ENCODE measurements at regions not wholly inside any gene's neighbourhood (a gene's known extent, or its start where the extent isn't known, plus 50 kb on each side); places are given as distances from the start of the nearest gene placed in this dataset.

DNA sequence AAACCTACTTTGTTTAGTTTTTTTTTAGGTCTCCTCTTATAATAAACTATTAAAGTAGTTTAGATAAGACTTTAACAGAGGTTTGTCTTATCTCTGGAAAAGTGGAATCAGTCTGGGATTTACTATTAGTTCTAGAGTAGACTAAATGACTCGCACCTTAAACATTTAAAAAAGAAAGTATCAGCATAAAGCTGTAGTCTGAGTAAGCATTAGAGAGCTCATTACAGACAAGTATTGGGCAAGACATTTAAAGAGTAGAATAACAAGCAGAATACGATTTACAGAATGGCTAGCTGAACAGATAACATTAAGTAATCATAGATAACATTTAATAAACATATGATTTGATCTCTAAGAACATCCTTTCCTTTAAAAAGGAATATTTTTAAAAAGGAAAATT is 226.0 kb upstream of the DMAC1 start:
- peak; percentile 44; the same call in 1 of the 3 replicates for ATAC-seq
- TF ChIP-seq ISL1 (CRISPR knock-in tag; IDR thresholded peaks at IDR 0.05) (peak; percentile 48), TOX (CRISPR knock-in tag; IDR thresholded peaks at IDR 0.05; ENCODE audit: borderline replicate concordance) (no peak)
- TF ChIP-seq, protein P1, sequence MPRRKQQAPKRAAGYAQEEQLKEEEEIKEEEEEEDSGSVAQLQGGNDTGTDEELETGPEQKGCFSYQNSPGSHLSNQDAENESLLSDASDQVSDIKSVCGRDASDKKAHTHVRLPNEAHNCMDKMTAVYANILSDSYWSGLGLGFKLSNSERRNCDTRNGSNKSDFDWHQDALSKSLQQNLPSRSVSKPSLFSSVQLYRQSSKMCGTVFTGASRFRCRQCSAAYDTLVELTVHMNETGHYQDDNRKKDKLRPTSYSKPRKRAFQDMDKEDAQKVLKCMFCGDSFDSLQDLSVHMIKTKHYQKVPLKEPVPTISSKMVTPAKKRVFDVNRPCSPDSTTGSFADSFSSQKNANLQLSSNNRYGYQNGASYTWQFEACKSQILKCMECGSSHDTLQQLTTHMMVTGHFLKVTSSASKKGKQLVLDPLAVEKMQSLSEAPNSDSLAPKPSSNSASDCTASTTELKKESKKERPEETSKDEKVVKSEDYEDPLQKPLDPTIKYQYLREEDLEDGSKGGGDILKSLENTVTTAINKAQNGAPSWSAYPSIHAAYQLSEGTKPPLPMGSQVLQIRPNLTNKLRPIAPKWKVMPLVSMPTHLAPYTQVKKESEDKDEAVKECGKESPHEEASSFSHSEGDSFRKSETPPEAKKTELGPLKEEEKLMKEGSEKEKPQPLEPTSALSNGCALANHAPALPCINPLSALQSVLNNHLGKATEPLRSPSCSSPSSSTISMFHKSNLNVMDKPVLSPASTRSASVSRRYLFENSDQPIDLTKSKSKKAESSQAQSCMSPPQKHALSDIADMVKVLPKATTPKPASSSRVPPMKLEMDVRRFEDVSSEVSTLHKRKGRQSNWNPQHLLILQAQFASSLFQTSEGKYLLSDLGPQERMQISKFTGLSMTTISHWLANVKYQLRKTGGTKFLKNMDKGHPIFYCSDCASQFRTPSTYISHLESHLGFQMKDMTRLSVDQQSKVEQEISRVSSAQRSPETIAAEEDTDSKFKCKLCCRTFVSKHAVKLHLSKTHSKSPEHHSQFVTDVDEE (CRISPR knock-in tag; IDR thresholded peaks at IDR 0.05) = no peak

DNA sequence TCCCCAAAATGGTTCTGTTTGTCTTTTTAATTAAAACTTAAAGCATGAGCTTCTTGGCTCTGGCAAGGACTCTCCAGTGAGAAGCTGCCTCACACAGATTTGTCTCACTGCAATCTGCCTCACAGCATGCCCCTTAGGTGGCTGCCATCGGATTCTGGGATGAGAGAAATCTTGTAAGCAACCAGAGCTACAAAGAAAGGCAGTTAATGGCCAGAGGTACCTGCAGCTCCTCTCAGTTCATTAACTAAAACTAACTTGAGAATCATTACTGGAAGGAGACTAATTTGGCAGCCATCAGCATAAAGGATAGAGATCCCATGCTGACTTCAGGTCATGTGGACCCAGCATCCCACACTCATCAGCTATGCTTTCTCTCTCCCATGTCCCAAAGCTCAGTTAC is 220.6 kb upstream of the DMAC1 start:
- no peak for ATAC-seq
- no peak for TF ChIP-seq ZC3H10 (CRISPR knock-in tag; IDR thresholded peaks at IDR 0.05)
- no peak for TF ChIP-seq TCF4 (CRISPR knock-in tag; IDR thresholded peaks at IDR 0.05; ENCODE audit: borderline replicate concordance)
- no peak for TF ChIP-seq ESRRG (CRISPR knock-in tag; IDR thresholded peaks at IDR 0.05)
- TF ChIP-seq ZFP3 (CRISPR knock-in tag; IDR thresholded peaks at IDR 0.05) = no peak
- TF ChIP-seq OSR1 (CRISPR knock-in tag; IDR thresholded peaks at IDR 0.05) = no peak
- no peak for TF ChIP-seq ISL1 (CRISPR knock-in tag; IDR thresholded peaks at IDR 0.05)

DNA sequence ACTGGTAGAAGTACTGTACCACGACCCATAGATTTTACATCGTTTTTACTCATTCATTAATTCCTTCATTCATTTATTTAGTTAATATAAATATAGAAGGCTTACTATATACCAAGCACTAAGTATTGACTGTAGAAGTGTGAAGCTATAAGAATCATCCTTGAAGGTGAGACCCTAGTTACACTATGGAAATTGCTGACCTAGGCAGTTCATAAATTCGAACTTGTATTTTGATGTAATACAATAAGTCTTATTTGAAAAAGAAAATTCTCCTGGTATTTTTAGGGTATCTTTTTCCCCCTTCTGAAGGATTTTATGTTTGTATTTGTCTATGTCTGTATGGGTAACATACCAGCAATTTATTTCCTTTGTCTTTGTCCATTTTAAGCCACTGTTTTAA is 220.1 kb upstream of the DMAC1 start:
- TF ChIP-seq RARB (CRISPR knock-in tag; IDR thresholded peaks at IDR 0.05) = no peak
- TF ChIP-seq, protein P2, sequence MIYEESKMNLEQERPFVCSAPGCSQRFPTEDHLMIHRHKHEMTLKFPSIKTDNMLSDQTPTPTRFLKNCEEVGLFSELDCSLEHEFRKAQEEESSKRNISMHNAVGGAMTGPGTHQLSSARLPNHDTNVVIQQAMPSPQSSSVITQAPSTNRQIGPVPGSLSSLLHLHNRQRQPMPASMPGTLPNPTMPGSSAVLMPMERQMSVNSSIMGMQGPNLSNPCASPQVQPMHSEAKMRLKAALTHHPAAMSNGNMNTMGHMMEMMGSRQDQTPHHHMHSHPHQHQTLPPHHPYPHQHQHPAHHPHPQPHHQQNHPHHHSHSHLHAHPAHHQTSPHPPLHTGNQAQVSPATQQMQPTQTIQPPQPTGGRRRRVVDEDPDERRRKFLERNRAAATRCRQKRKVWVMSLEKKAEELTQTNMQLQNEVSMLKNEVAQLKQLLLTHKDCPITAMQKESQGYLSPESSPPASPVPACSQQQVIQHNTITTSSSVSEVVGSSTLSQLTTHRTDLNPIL (CRISPR knock-in tag; IDR thresholded peaks at IDR 0.05; ENCODE audit: low read depth) = no peak
- no peak for TF ChIP-seq ZFP30 (CRISPR knock-in tag; IDR thresholded peaks at IDR 0.05)
- no peak for TF ChIP-seq ZNF8 (CRISPR knock-in tag; IDR thresholded peaks at IDR 0.05)
- no peak for TF ChIP-seq ZNF565 (CRISPR knock-in tag; conservative IDR thresholded peaks at IDR 0.05; ENCODE audit: low read depth)
- TF ChIP-seq SNAI2 (CRISPR knock-in tag; IDR thresholded peaks at IDR 0.05) = no peak
- TF ChIP-seq BACH2 (CRISPR knock-in tag; IDR thresholded peaks at IDR 0.05; ENCODE audit: borderline replicate concordance) = no peak
- no peak for TF ChIP-seq ISL1 (CRISPR knock-in tag; IDR thresholded peaks at IDR 0.05)
- ATAC-seq = no peak

DNA sequence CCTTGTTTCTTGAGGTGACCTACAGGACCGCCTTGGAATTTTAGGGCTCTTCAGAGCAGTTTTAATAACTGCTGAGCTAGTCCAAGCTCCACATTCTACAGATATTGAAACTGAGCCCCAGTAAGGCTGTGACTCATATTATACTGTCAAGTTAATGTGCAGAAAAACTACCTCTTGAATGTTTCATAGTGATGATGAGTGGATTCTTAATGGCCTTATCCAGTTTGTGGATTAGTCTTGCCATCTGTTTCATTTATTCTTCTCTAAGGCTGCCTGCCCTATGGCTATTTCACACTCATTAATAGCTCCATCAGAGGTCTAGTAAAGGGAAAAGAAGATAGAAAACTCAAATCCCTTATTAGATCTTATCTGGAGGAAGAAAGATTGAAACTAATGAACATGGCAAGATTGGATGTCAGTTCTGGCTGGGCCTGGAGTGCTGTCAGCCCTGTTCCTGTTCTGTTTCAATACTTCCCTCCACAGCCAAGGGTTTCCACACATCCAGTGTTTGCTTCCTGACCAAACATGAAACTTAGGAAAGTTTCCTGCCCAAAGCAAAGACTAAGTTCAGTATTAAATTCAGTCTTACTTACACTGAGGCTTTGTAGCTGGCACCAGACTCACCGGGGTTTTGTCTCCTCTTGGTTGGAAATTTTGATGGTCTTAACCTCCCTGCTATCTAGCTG is 215.6 kb upstream of the DMAC1 start:
- ATAC-seq = peak; percentile 77
- no peak for TF ChIP-seq ZFP3 (CRISPR knock-in tag; IDR thresholded peaks at IDR 0.05)
- TF ChIP-seq, protein P2 (CRISPR knock-in tag; IDR thresholded peaks at IDR 0.05; ENCODE audit: low read depth) = no peak
- no peak; the same call in 1 of the 2 replicates for TF ChIP-seq RARB (CRISPR knock-in tag; IDR thresholded peaks at IDR 0.05)
- no peak for TF ChIP-seq TCF4 (CRISPR knock-in tag; IDR thresholded peaks at IDR 0.05; ENCODE audit: borderline replicate concordance)
- TF ChIP-seq, protein P3, sequence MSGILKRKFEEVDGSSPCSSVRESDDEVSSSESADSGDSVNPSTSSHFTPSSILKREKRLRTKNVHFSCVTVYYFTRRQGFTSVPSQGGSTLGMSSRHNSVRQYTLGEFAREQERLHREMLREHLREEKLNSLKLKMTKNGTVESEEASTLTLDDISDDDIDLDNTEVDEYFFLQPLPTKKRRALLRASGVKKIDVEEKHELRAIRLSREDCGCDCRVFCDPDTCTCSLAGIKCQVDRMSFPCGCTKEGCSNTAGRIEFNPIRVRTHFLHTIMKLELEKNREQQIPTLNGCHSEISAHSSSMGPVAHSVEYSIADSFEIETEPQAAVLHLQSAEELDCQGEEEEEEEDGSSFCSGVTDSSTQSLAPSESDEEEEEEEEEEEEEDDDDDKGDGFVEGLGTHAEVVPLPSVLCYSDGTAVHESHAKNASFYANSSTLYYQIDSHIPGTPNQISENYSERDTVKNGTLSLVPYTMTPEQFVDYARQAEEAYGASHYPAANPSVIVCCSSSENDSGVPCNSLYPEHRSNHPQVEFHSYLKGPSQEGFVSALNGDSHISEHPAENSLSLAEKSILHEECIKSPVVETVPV (CRISPR knock-in tag; IDR thresholded peaks at IDR 0.05) = no peak
- TF ChIP-seq OSR1 (CRISPR knock-in tag; IDR thresholded peaks at IDR 0.05) = no peak
- no peak for TF ChIP-seq ZC3H10 (CRISPR knock-in tag; IDR thresholded peaks at IDR 0.05)
- peak; percentile 68; the same call in 1 of the 2 replicates for TF ChIP-seq TOX (CRISPR knock-in tag; IDR thresholded peaks at IDR 0.05; ENCODE audit: borderline replicate concordance)
- no peak for TF ChIP-seq ZFP30 (CRISPR knock-in tag; IDR thresholded peaks at IDR 0.05)
- TF ChIP-seq ISL1 (CRISPR knock-in tag; IDR thresholded peaks at IDR 0.05) = peak; percentile 25; the same call in 1 of the 2 replicates

DNA sequence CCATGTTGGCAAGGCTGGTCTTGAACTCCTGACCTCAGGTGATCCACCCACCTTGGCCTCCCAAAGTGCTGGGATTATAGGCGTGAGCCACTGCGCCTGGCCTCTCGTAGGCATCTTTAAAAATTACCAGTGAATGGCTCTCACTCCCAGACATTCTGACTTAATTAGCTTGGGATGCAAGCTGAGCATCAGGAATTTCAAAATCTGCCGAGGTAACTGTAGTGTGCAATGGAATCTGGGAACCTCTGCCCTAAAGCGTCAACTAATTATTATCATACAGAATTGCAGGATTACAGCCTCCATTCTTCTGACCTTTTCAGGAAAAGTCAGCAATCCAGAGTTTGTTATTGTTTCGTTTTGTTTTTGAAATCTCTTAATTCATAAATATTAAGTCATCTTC is 213.4 kb upstream of the DMAC1 start:
- no peak for TF ChIP-seq BACH2 (CRISPR knock-in tag; IDR thresholded peaks at IDR 0.05; ENCODE audit: borderline replicate concordance)
- TF ChIP-seq ZFP3 (CRISPR knock-in tag; IDR thresholded peaks at IDR 0.05) = no peak
- no peak for TF ChIP-seq ISL1 (CRISPR knock-in tag; IDR thresholded peaks at IDR 0.05)
- no peak for TF ChIP-seq GLIS3 (CRISPR knock-in tag; IDR thresholded peaks at IDR 0.05)
- no peak for TF ChIP-seq CSDC2 (CRISPR knock-in tag; IDR thresholded peaks at IDR 0.05)
- no peak for TF ChIP-seq TCF4 (CRISPR knock-in tag; IDR thresholded peaks at IDR 0.05; ENCODE audit: borderline replicate concordance)
- no peak for TF ChIP-seq ZFP30 (CRISPR knock-in tag; IDR thresholded peaks at IDR 0.05)
- TF ChIP-seq, protein P3 (CRISPR knock-in tag; IDR thresholded peaks at IDR 0.05) = no peak
- TF ChIP-seq PPARA (CRISPR knock-in tag; IDR thresholded peaks at IDR 0.05; ENCODE audit: borderline replicate concordance) = no peak
- TF ChIP-seq, protein P1 (CRISPR knock-in tag; IDR thresholded peaks at IDR 0.05) = no peak
- ATAC-seq = no peak

Measured in SK-N-SH treated with all-trans-retinoic acid at 6 μM for 48 hours (cell line).